Mesenchymal stem cell (in vitro differentiated cells and primary cell): ENCODE measurements at regions not wholly inside any gene's neighbourhood (a gene's known extent, or its start where the extent isn't known, plus 50 kb on each side); places are given as distances from the start of the nearest gene placed in this dataset.

Experiments used
- DNase-seq: peaks from one replicate; pipeline ENCODE4 v3.0.0-alpha.2; 2013
- H2AFZ ChIP-seq: one replicate; pipeline ENCODE4 v1.6.1; 2013; ENCODE audit warnings: low read depth, mild to moderate bottlenecking, control low read depth, inconsistent platforms, low read length, moderate library complexity
- H2AK5ac ChIP-seq: 2 replicates; pipeline ENCODE4 v1.6.1; 2013; ENCODE audit warnings: low read length, moderate library complexity, mild to moderate bottlenecking, inconsistent platforms; ENCODE audit not compliant: severe bottlenecking
- H2BK120ac ChIP-seq: one replicate; pipeline ENCODE4 v1.6.1; 2013; ENCODE audit warnings: low read depth, mild to moderate bottlenecking, inconsistent platforms, low read length, moderate library complexity
- H2BK12ac ChIP-seq, 2 experiments: one replicate each; pipeline ENCODE4 v1.6.1; 2013; ENCODE audit warnings: inconsistent platforms in 2 of 2, low read length in 2 of 2, mild to moderate bottlenecking in 2 of 2, moderate library complexity in 2 of 2, control low read depth in 1 of 2
- H2BK15ac ChIP-seq: one replicate; pipeline ENCODE4 v1.6.1; 2013; ENCODE audit warnings: mild to moderate bottlenecking, low read depth, inconsistent platforms; ENCODE audit not compliant: poor library complexity, severe bottlenecking
- H2BK5ac ChIP-seq: 2 replicates; pipeline ENCODE4 v1.6.1; 2013; ENCODE audit warnings: low read depth, mild to moderate bottlenecking, low read length, control low read depth, inconsistent platforms; ENCODE audit not compliant: poor library complexity, severe bottlenecking
- H3K14ac ChIP-seq, 2 experiments: one replicate each; pipeline ENCODE4 v1.6.1; 2013; ENCODE audit warnings: inconsistent platforms in 2 of 2, low read length in 2 of 2, control low read depth in 1 of 2, mild to moderate bottlenecking in 1 of 2, moderate library complexity in 1 of 2
- H3K18ac ChIP-seq, 2 experiments: one replicate each; pipeline ENCODE4 v1.6.1; 2013; ENCODE audit warnings: inconsistent platforms in 2 of 2, low read length in 2 of 2, control low read depth in 1 of 2, low read depth in 1 of 2, mild to moderate bottlenecking in 1 of 2
- H3K23ac ChIP-seq, 2 experiments: one replicate each; pipeline ENCODE4 v1.6.1; 2013; ENCODE audit warnings: inconsistent platforms in 2 of 2, low read length in 2 of 2, mild to moderate bottlenecking in 2 of 2, moderate library complexity in 2 of 2, control low read depth in 1 of 2
- H3K27ac ChIP-seq: 2 replicates; pipeline ENCODE4 v1.5.1; 2013; ENCODE audit warnings: mild to moderate bottlenecking, moderate library complexity, low read length, control low read depth, inconsistent platforms; ENCODE audit not compliant: poor library complexity, severe bottlenecking
- H3K27me3 ChIP-seq, 2 experiments: 2 replicates each; pipeline versions ENCODE4 v1.6.1 to v1.7.0; 2013; ENCODE audit warnings: low read length in 2 of 2, mild to moderate bottlenecking in 2 of 2, moderate library complexity in 2 of 2, control low read depth in 1 of 2, inconsistent platforms in 1 of 2; ENCODE audit not compliant: control insufficient read depth in 1 of 2, insufficient read depth in 1 of 2
- H3K36me3 ChIP-seq, 2 experiments: 2 replicates each; pipeline versions ENCODE4 v1.6.1 to v1.7.0; 2013; ENCODE audit warnings: low read length in 2 of 2, control low read depth in 1 of 2, inconsistent platforms in 1 of 2, low read depth in 1 of 2, mild to moderate bottlenecking in 1 of 2; ENCODE audit not compliant: insufficient read depth in 2 of 2, control insufficient read depth in 1 of 2
- H3K4ac ChIP-seq, 2 experiments: one replicate each; pipeline ENCODE4 v1.6.1; 2013; ENCODE audit warnings: inconsistent platforms in 2 of 2, low read length in 2 of 2, mild to moderate bottlenecking in 2 of 2, moderate library complexity in 2 of 2, control low read depth in 1 of 2, low read depth in 1 of 2
- H3K4me1 ChIP-seq: 2 replicates; pipeline ENCODE4 v1.6.1; 2013; ENCODE audit warnings: low read depth, low read length, control low read depth; ENCODE audit not compliant: control insufficient read depth, insufficient read depth
- H3K4me2 ChIP-seq: 2 replicates; pipeline ENCODE4 v1.6.1; 2013; ENCODE audit warnings: low read length, mild to moderate bottlenecking, inconsistent platforms; ENCODE audit not compliant: poor library complexity, severe bottlenecking
- H3K4me3 ChIP-seq, 2 experiments: 2 replicates each; pipeline versions ENCODE4 v1.5.1 to v1.7.0; 2013; ENCODE audit warnings: low read length in 2 of 2, mild to moderate bottlenecking in 2 of 2, control low read depth in 1 of 2, low read depth in 1 of 2; ENCODE audit not compliant: insufficient read depth in 1 of 2
- H3K79me1 ChIP-seq: replicated peaks from 2 replicates; pipeline ENCODE4 v1.6.1; 2013; ENCODE audit warnings: mild to moderate bottlenecking, control low read depth, low read length, inconsistent platforms; ENCODE audit not compliant: poor library complexity, severe bottlenecking
- H3K9ac ChIP-seq: 2 replicates; pipeline ENCODE4 v1.7.0; 2013; ENCODE audit warnings: mild to moderate bottlenecking, low read length, moderate library complexity
- H3K9me3 ChIP-seq: 2 replicates; pipeline ENCODE4 v1.7.0; 2013; ENCODE audit warnings: mild to moderate bottlenecking, low read length; ENCODE audit not compliant: control insufficient read depth
- H4K8ac ChIP-seq: one replicate; pipeline ENCODE4 v1.6.1; 2013; ENCODE audit warnings: inconsistent platforms, mild to moderate bottlenecking, low read length, moderate library complexity
- H4K91ac ChIP-seq: one replicate; pipeline ENCODE4 v1.6.1; 2013; ENCODE audit warnings: mild to moderate bottlenecking, low read length, inconsistent platforms
- WGBS: methylation state at CpG from one replicate; pipeline ENCODE4 v1.1.7; 2013; ENCODE audit warnings: mixed read lengths; 5-methylcytosine and 5-hydroxymethylcytosine counted together

- no peak for DNase-seq
- Histone ChIP-seq H3K14ac (no peak overlapping the region), H2BK15ac (no peak overlapping the region), H2BK12ac (no peak overlapping the region), H3K4me3 (no peak overlapping the region), H2AFZ (no peak overlapping the region), H3K27me3 (peaks cover 0 to 3% of the 10 kb centered on the region in 2 experiments), H3K23ac (no peak overlapping the region), H3K9ac (no peak overlapping the region), H3K27ac (no peak overlapping the region), H3K4me1 (peaks cover 3% of the 10 kb centered on the region), H3K18ac (no peak overlapping the region), H3K79me1 (no peaks in the 10 kb centered on the region), H4K91ac (no peak overlapping the region), H2AK5ac (no peak overlapping the region), H3K36me3 (no peaks in the 10 kb centered on the region), H3K9me3 (no peaks in the 10 kb centered on the region), H2BK120ac (no peak overlapping the region), H2BK5ac (no peak overlapping the region), H4K8ac (no peak overlapping the region), H3K4ac (no peak overlapping the region), H3K4me2 (no peak overlapping the region)
- WGBS = 83% methylated on average over 5 of the region's 6 CpGs
Observed at GRCh38 chr11:115576606-115577380, 72.6 kb upstream of the CADM1 start.

GRCh38 chr11:115572551-115572950 is 68.3 kb upstream of the CADM1 start:
- Histone ChIP-seq H3K14ac (no peak overlapping the region), H2BK5ac (no peak overlapping the region), H3K9me3 (no peaks in the 10 kb centered on the region), H2BK12ac (no peak overlapping the region), H4K91ac (no peak overlapping the region), H2BK120ac (no peak overlapping the region), H3K9ac (no peak overlapping the region), H3K27me3 (peaks cover 0 to 3% of the 10 kb centered on the region in 2 experiments), H2AFZ (no peak overlapping the region), H3K4me3 (no peak overlapping the region), H3K4ac (no peak overlapping the region), H3K18ac (no peak overlapping the region), H2BK15ac (no peak overlapping the region), H3K4me1 (no peaks in the 10 kb centered on the region), H3K79me1 (no peaks in the 10 kb centered on the region), H3K23ac (no peak overlapping the region), H2AK5ac (no peak overlapping the region), H3K4me2 (no peak overlapping the region), H3K27ac (no peak overlapping the region), H3K36me3 (no peaks in the 10 kb centered on the region), H4K8ac (no peak overlapping the region)
- WGBS = 84% methylated on average over 4 of the region's 5 CpGs
- DNase-seq = no peak

- Histone ChIP-seq H2BK120ac (no peak overlapping the region), H2BK5ac (no peak overlapping the region), H3K9me3 (no peaks in the 10 kb centered on the region), H2AK5ac (no peak overlapping the region), H3K18ac (no peak overlapping the region), H2AFZ (no peak overlapping the region), H3K27ac (no peak overlapping the region), H3K9ac (no peak overlapping the region), H4K91ac (no peak overlapping the region), H3K27me3 (peaks cover 3 to 4% of the 10 kb centered on the region in 2 experiments), H3K79me1 (no peaks in the 10 kb centered on the region), H3K23ac (no peak overlapping the region), H3K36me3 (no peaks in the 10 kb centered on the region), H3K4me3 (no peak overlapping the region), H3K4ac (no peak overlapping the region), H3K14ac (no peak overlapping the region), H4K8ac (no peak overlapping the region), H3K4me2 (no peak overlapping the region), H2BK12ac (no peak overlapping the region), H3K4me1 (no peaks in the 10 kb centered on the region), H2BK15ac (no peak overlapping the region)
- no peak for DNase-seq
- 92% methylated on average over 9 of the region's 9 CpGs for WGBS
Observed at GRCh38 chr11:115566180-115566764, 62.1 kb upstream of the CADM1 start.

GRCh38 chr11:115564851-115565250 is 60.6 kb upstream of the CADM1 start:
- 79% methylated on average over 8 of the region's 8 CpGs for WGBS

More at GRCh38 chr11:115564851-115565250, 60.6 kb upstream of the CADM1 start:
- no peak overlapping the region for H3K4me2 ChIP-seq
- H3K9me3 ChIP-seq = no peaks in the 10 kb centered on the region
- no peak overlapping the region for H2AFZ ChIP-seq
- H3K4ac ChIP-seq = no peak overlapping the region
- H3K23ac ChIP-seq = no peak overlapping the region
- peaks cover 3 to 4% of the 10 kb centered on the region in 2 experiments for H3K27me3 ChIP-seq
- H2BK12ac ChIP-seq = no peak overlapping the region
- no peak overlapping the region for H3K27ac ChIP-seq
- no peak overlapping the region for H2BK15ac ChIP-seq
- H3K79me1 ChIP-seq = no peaks in the 10 kb centered on the region
- H3K36me3 ChIP-seq = no peaks in the 10 kb centered on the region
- H3K18ac ChIP-seq = no peak overlapping the region
- DNase-seq = no peak
- no peak overlapping the region for H2BK5ac ChIP-seq
- no peak overlapping the region for H4K8ac ChIP-seq
- no peak overlapping the region for H4K91ac ChIP-seq
- H2AK5ac ChIP-seq = no peak overlapping the region
- H3K9ac ChIP-seq = no peak overlapping the region
- no peak overlapping the region for H3K14ac ChIP-seq
- H3K4me3 ChIP-seq = no peak overlapping the region
- H2BK120ac ChIP-seq = no peak overlapping the region
- H3K4me1 ChIP-seq = no peaks in the 10 kb centered on the region
